Neural cell (in vitro differentiated cells): ENCODE measurements at regions not wholly inside any gene's neighbourhood (a gene's known extent, or its start where the extent isn't known, plus 50 kb on each side); places are given as distances from the start of the nearest gene placed in this dataset.
A peak's percentile ranks its signal among the peaks of the same experiment; 100 is the strongest.
"Not testable (repeated sequence)": the region's sequence is repeated elsewhere in the genome, so short reads cannot be mapped to it uniquely, and the experiment has no call there.

Experiments
- H2AFZ ChIP-seq: fragments of 200-600, 300-800 bp; sonication (generic), shearing (Covaris generic); 2 replicates; pipeline ENCODE4 v1.6.0; 2014; ENCODE audit warnings: low read depth, mild to moderate bottlenecking, antibody characterized with exemption, low read length, moderate library complexity
- H3F3A ChIP-seq: fragments of 200-600 bp; shearing (Covaris generic); 2 replicates; pipeline ENCODE4 v1.6.1; 2016; ENCODE audit warnings: mild to moderate bottlenecking, moderate library complexity, mixed read lengths, antibody characterized with exemption, low read length; ENCODE audit not compliant: insufficient read depth, poor library complexity, severe bottlenecking
- H3K27ac ChIP-seq: fragments of 200-600, 300-800 bp; sonication (generic), shearing (Covaris generic); 2 replicates; pipeline ENCODE4 v1.5.1; 2014; ENCODE audit warnings: mild to moderate bottlenecking, low read length, moderate library complexity
- H3K27me3 ChIP-seq: fragments of 300-800, 200-600 bp; sonication (generic), shearing (Covaris generic); 2 replicates; pipeline ENCODE4 v1.6.0; 2014; ENCODE audit warnings: mild to moderate bottlenecking, low read depth, low read length, moderate library complexity; ENCODE audit not compliant: insufficient read depth
- H3K36me3 ChIP-seq: fragments of 300-800, 200-600 bp; sonication (generic), shearing (Covaris generic); 2 replicates; pipeline ENCODE4 v1.5.1; 2014; ENCODE audit warnings: mild to moderate bottlenecking, antibody characterized with exemption, low read length, moderate library complexity; ENCODE audit not compliant: insufficient read depth
- H3K4me2 ChIP-seq: fragments of 300-800, 200-600 bp; sonication (generic), shearing (Covaris generic); 2 replicates; pipeline ENCODE4 v1.6.0; 2014; ENCODE audit warnings: mild to moderate bottlenecking, low read length
- H3K4me3 ChIP-seq: fragments of 300-800, 200-600 bp; sonication (generic), shearing (Covaris generic); 2 replicates; pipeline ENCODE4 v1.5.1; 2014; ENCODE audit warnings: mild to moderate bottlenecking, low read length, moderate library complexity
- H3K79me2 ChIP-seq: fragments of 200-600 bp; shearing (Covaris generic); replicated peaks from 2 replicates; pipeline ENCODE4 v1.6.0; 2014; ENCODE audit warnings: mild to moderate bottlenecking, low read length, moderate library complexity; ENCODE audit not compliant: insufficient read depth
- H3K9ac ChIP-seq: fragments of 300-800, 200-600 bp; sonication (generic), shearing (Covaris generic); 2 replicates; pipeline ENCODE4 v1.6.1; 2016; ENCODE audit warnings: mild to moderate bottlenecking, low read length, mixed read lengths
- H3K9me2 ChIP-seq: fragments of 200-600 bp; shearing (Covaris generic); 2 replicates; pipeline ENCODE4 v1.6.1; 2016; ENCODE audit warnings: mild to moderate bottlenecking, low read length, mixed read lengths; ENCODE audit not compliant: insufficient read depth
- H3K9me3 ChIP-seq: fragments of 200-600, 300-800 bp; sonication (generic), shearing (Covaris generic); 2 replicates; pipeline ENCODE4 v1.6.1; 2016; ENCODE audit warnings: mild to moderate bottlenecking, mixed run types, low read length, moderate library complexity, mixed read lengths
- H4K20me1 ChIP-seq: fragments of 200-600 bp; shearing (Covaris generic); 2 replicates; pipeline ENCODE4 v1.6.1; 2016; ENCODE audit warnings: mild to moderate bottlenecking, mixed run types; ENCODE audit not compliant: insufficient read depth
- EP300 ChIP-seq: fragments of 450-650 bp; conservative IDR thresholded peaks from 2 replicates; pipeline ENCODE4 v1.6.1; 2014; ENCODE audit warnings: antibody characterized with exemption, mild to moderate bottlenecking, moderate library complexity; ENCODE audit not compliant: poor library complexity, severe bottlenecking
- EZH2 ChIP-seq: fragments of 200-600, 300-800 bp; shearing (Covaris generic), sonication (generic); IDR thresholded peaks from 2 replicates; pipeline ENCODE4 v1.6.1; 2014; ENCODE audit warnings: antibody characterized with exemption, low read length, borderline replicate concordance, mild to moderate bottlenecking; ENCODE audit not compliant: insufficient read depth, poor library complexity, severe bottlenecking
- MXI1 ChIP-seq: fragments of 450-650 bp; conservative IDR thresholded peaks from 2 replicates; pipeline ENCODE4 v1.6.1; 2014; ENCODE audit warnings: antibody characterized with exemption, mild to moderate bottlenecking; ENCODE audit not compliant: poor library complexity, severe bottlenecking
- POLR2AphosphoS5 ChIP-seq: IDR thresholded peaks from 2 replicates; pipeline ENCODE4 v1.6.1; 2012
- RAD21 ChIP-seq: fragments of 450-650 bp; conservative IDR thresholded peaks from 2 replicates; pipeline ENCODE4 v1.6.1; 2014; ENCODE audit warnings: antibody characterized with exemption, mild to moderate bottlenecking, moderate library complexity
- SMC3 ChIP-seq: fragments of 450-650 bp; conservative IDR thresholded peaks from 2 replicates; pipeline ENCODE4 v1.6.1; 2014; ENCODE audit warnings: antibody characterized with exemption, mild to moderate bottlenecking, moderate library complexity; ENCODE audit not compliant: poor library complexity
- TAF1 ChIP-seq: IDR thresholded peaks from 2 replicates; pipeline ENCODE4 v1.6.1; 2012; ENCODE audit warnings: low read depth
- TF ChIP-seq, protein P1 (sequence below): fragments of 450-650 bp; IDR thresholded peaks from 2 replicates; pipeline ENCODE4 v1.5.1; 2014; ENCODE audit warnings: antibody characterized with exemption, mild to moderate bottlenecking, moderate library complexity; ENCODE audit not compliant: poor library complexity, severe bottlenecking
- TF ChIP-seq, protein P2 (sequence below): IDR thresholded peaks from 2 replicates; pipeline ENCODE4 v1.6.1; 2012; ENCODE audit warnings: borderline replicate concordance

DNA sequence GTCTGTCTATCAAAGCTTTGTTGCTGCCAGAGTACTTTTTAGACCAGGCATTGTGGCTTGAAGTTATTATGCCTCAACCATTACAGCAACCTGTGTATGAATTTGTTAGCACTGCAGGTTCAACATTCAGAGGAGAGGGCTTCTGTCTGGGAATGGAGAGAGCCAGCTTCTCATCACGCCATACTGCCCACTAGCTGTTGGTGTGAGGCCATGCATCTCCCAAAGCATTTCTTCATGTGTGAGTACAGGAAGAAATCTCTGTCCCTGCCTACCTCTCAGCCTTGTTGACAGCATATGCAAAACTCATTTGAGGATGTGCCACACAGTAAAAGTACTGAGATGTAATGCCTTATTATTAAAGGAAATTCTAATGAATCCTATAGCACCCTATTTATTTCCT, 76.9 kb upstream of the PPARGC1A start:
- Histone ChIP-seq H3K9me3 (no peaks in the 10 kb centered on the region), H3K4me2 (no peak overlapping the region), H3K9me2 (no peaks in the 10 kb centered on the region), H4K20me1 (no peaks in the 10 kb centered on the region), H3K27me3 (no peaks in the 10 kb centered on the region), H2AFZ (no peak overlapping the region), H3K27ac (no peak overlapping the region), H3K79me2 (no peaks in the 10 kb centered on the region), H3K4me3 (no peak overlapping the region), H3K36me3 (no peaks in the 10 kb centered on the region), H3K9ac (no peak overlapping the region), H3F3A (no peaks in the 10 kb centered on the region)
- TF ChIP-seq, protein P1, sequence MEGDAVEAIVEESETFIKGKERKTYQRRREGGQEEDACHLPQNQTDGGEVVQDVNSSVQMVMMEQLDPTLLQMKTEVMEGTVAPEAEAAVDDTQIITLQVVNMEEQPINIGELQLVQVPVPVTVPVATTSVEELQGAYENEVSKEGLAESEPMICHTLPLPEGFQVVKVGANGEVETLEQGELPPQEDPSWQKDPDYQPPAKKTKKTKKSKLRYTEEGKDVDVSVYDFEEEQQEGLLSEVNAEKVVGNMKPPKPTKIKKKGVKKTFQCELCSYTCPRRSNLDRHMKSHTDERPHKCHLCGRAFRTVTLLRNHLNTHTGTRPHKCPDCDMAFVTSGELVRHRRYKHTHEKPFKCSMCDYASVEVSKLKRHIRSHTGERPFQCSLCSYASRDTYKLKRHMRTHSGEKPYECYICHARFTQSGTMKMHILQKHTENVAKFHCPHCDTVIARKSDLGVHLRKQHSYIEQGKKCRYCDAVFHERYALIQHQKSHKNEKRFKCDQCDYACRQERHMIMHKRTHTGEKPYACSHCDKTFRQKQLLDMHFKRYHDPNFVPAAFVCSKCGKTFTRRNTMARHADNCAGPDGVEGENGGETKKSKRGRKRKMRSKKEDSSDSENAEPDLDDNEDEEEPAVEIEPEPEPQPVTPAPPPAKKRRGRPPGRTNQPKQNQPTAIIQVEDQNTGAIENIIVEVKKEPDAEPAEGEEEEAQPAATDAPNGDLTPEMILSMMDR: peak; percentile 19
- TF ChIP-seq EZH2: no peak

DNA sequence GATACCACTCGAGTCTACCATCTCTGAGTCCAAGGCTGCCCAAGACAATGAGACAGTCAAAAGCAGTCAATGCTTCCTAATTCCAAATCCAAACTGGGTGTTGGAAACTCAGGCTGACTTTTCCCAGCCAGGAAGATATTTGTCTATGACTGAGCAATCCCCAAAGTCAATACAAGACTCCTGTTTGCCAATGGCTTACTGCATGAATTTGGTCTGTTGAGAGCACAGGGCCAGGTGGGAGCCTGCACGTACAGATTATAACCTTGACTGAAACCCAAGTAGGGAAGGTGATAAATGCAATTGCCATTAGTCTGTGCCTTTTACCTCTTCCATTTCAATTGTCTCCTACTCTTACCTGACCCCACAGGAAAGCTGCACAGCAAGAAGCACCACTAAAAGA, 72.6 kb upstream of the PPARGC1A start:
- no peaks in the 10 kb centered on the region for H3K27me3 ChIP-seq
- H3K4me2 ChIP-seq: no peak overlapping the region
- H2AFZ ChIP-seq: no peak overlapping the region
- TF ChIP-seq POLR2AphosphoS5: no peak
- no peak for TF ChIP-seq TAF1
- TF ChIP-seq RAD21: no peak
- TF ChIP-seq EP300: no peak
- TF ChIP-seq SMC3: no peak
- TF ChIP-seq, protein P1: no peak
- TF ChIP-seq, protein P2, sequence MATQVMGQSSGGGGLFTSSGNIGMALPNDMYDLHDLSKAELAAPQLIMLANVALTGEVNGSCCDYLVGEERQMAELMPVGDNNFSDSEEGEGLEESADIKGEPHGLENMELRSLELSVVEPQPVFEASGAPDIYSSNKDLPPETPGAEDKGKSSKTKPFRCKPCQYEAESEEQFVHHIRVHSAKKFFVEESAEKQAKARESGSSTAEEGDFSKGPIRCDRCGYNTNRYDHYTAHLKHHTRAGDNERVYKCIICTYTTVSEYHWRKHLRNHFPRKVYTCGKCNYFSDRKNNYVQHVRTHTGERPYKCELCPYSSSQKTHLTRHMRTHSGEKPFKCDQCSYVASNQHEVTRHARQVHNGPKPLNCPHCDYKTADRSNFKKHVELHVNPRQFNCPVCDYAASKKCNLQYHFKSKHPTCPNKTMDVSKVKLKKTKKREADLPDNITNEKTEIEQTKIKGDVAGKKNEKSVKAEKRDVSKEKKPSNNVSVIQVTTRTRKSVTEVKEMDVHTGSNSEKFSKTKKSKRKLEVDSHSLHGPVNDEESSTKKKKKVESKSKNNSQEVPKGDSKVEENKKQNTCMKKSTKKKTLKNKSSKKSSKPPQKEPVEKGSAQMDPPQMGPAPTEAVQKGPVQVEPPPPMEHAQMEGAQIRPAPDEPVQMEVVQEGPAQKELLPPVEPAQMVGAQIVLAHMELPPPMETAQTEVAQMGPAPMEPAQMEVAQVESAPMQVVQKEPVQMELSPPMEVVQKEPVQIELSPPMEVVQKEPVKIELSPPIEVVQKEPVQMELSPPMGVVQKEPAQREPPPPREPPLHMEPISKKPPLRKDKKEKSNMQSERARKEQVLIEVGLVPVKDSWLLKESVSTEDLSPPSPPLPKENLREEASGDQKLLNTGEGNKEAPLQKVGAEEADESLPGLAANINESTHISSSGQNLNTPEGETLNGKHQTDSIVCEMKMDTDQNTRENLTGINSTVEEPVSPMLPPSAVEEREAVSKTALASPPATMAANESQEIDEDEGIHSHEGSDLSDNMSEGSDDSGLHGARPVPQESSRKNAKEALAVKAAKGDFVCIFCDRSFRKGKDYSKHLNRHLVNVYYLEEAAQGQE: no peak
- TF ChIP-seq MXI1: no peak
- H3K9ac ChIP-seq: no peak overlapping the region
- H3K9me3 ChIP-seq: no peaks in the 10 kb centered on the region
- no peak overlapping the region for H3K27ac ChIP-seq
- H4K20me1 ChIP-seq: no peaks in the 10 kb centered on the region
- H3K9me2 ChIP-seq: no peaks in the 10 kb centered on the region
- no peaks in the 10 kb centered on the region for H3K36me3 ChIP-seq
- H3K4me3 ChIP-seq: no peak overlapping the region
- no peaks in the 10 kb centered on the region for H3F3A ChIP-seq
- no peaks in the 10 kb centered on the region for H3K79me2 ChIP-seq

DNA sequence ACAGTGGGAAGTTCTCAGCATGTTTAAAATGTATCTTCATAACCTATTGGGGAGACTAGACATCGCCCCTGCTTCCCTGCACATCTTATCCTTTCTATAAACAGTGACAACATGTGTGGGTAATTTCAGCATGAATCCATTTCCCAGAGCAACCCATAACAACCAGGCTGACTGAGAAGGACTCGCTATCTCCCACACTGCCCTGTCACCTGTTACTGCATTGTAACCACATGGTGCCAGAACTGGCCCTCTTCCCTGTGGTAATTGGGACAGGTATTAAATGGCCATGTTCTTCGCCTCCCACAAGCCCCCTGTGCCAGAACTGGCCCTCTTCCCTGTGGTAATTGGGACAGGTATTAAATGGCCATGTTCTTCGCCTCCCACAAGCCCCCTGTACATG, 71.5 kb upstream of the PPARGC1A start:
- not testable (repeated sequence) for H3F3A ChIP-seq

More for the DNA sequence above, 71.5 kb upstream of the PPARGC1A start:
- not testable (repeated sequence) for H3K4me3 ChIP-seq, H4K20me1 ChIP-seq, H3K27ac ChIP-seq, H3K79me2 ChIP-seq, H3K9me3 ChIP-seq, H2AFZ ChIP-seq, H3K9ac ChIP-seq, H3K36me3 ChIP-seq, H3K4me2 ChIP-seq, H3K27me3 ChIP-seq, H3K9me2 ChIP-seq
